ENCODE measurements at regions not wholly inside any gene's neighbourhood (a gene's known extent, or its start where the extent isn't known, plus 50 kb on each side); places are given as distances from the start of the nearest gene placed in this dataset.

- no peaks in the 10 kb centered on the region for H3K9me3 ChIP-seq (ENCODE audit: low read length)
- H3F3A ChIP-seq (ENCODE audit: insufficient read depth, low read length) = no peaks in the 10 kb centered on the region
- H3K9me2 ChIP-seq (ENCODE audit: low read depth, low read length) = no peaks in the 10 kb centered on the region
- no peak overlapping the region for H2AFZ ChIP-seq (ENCODE audit: low read length)
- peaks cover 31% of the 10 kb centered on the region for H3K4me1 ChIP-seq (ENCODE audit: insufficient read depth, low read length, severe bottlenecking)
- H3K4me2 ChIP-seq (ENCODE audit: low read length) = no peak overlapping the region
- H3K27ac ChIP-seq (ENCODE audit: low read depth, low read length, poor library complexity, severe bottlenecking) = no peak overlapping the region
- H4K20me1 ChIP-seq (ENCODE audit: insufficient read depth, low read length) = no peaks in the 10 kb centered on the region
- no peak overlapping the region for H3K9ac ChIP-seq (ENCODE audit: low read length)
- no peak for TF ChIP-seq CTCF (IDR thresholded peaks at IDR 0.05; ENCODE audit: low read length)
- TF ChIP-seq EZH2 (IDR thresholded peaks at IDR 0.05; ENCODE audit: borderline replicate concordance, low read length) = no peak
- H3K4me3 ChIP-seq (ENCODE audit: low read depth, low read length, poor library complexity, severe bottlenecking) = no peak overlapping the region
- H3K27me3 ChIP-seq (ENCODE audit: insufficient read depth, low read length) = no peaks in the 10 kb centered on the region
- H3K79me2 ChIP-seq (ENCODE audit: insufficient read depth, low read length) = no peaks in the 10 kb centered on the region
- H3K36me3 ChIP-seq (ENCODE audit: insufficient read depth, low read length) = no peaks in the 10 kb centered on the region
Observed at GRCh38 chr15:88398011-88398410, 69.2 kb downstream of the MRPL46 start.

- Histone ChIP-seq H3K9ac (ENCODE audit: low read length) (no peak overlapping the region), H3K36me3 (ENCODE audit: insufficient read depth, low read length) (no peaks in the 10 kb centered on the region), H3F3A (ENCODE audit: insufficient read depth, low read length) (no peaks in the 10 kb centered on the region), H3K9me2 (ENCODE audit: low read depth, low read length) (no peaks in the 10 kb centered on the region), H3K27ac (ENCODE audit: low read depth, low read length, poor library complexity, severe bottlenecking) (no peak overlapping the region), H3K27me3 (ENCODE audit: insufficient read depth, low read length) (no peaks in the 10 kb centered on the region), H4K20me1 (ENCODE audit: insufficient read depth, low read length) (no peaks in the 10 kb centered on the region), H3K4me2 (ENCODE audit: low read length) (no peak overlapping the region), H3K9me3 (ENCODE audit: low read length) (no peaks in the 10 kb centered on the region), H3K79me2 (ENCODE audit: insufficient read depth, low read length) (no peaks in the 10 kb centered on the region), H2AFZ (ENCODE audit: low read length) (no peak overlapping the region), H3K4me3 (ENCODE audit: low read depth, low read length, poor library complexity, severe bottlenecking) (no peak overlapping the region), H3K4me1 (ENCODE audit: insufficient read depth, low read length, severe bottlenecking) (peaks cover 26% of the 10 kb centered on the region)
- TF ChIP-seq EZH2 (IDR thresholded peaks at IDR 0.05; ENCODE audit: borderline replicate concordance, low read length) = no peak
- TF ChIP-seq CTCF (IDR thresholded peaks at IDR 0.05; ENCODE audit: low read length) = no peak
Observed at GRCh38 chr15:88397506-88397905, 69.7 kb downstream of the MRPL46 start.

GRCh38 chr15:88395872-88396781, 71.1 kb downstream of the MRPL46 start:
- H3K27ac ChIP-seq (ENCODE audit: low read depth, low read length, poor library complexity, severe bottlenecking) = no peak overlapping the region
- no peaks in the 10 kb centered on the region for H3K36me3 ChIP-seq (ENCODE audit: insufficient read depth, low read length)
- peaks cover 12% of the 10 kb centered on the region for H3K4me1 ChIP-seq (ENCODE audit: insufficient read depth, low read length, severe bottlenecking)
- no peak overlapping the region for H2AFZ ChIP-seq (ENCODE audit: low read length)
- H3K27me3 ChIP-seq (ENCODE audit: insufficient read depth, low read length) = no peaks in the 10 kb centered on the region
- H3K4me2 ChIP-seq (ENCODE audit: low read length) = no peak overlapping the region
- TF ChIP-seq EZH2 (IDR thresholded peaks at IDR 0.05; ENCODE audit: borderline replicate concordance, low read length) (no peak), CTCF (IDR thresholded peaks at IDR 0.05; ENCODE audit: low read length) (no peak)
- no peaks in the 10 kb centered on the region for H3K9me2 ChIP-seq (ENCODE audit: low read depth, low read length)
- no peaks in the 10 kb centered on the region for H3K9me3 ChIP-seq (ENCODE audit: low read length)
- no peaks in the 10 kb centered on the region for H4K20me1 ChIP-seq (ENCODE audit: insufficient read depth, low read length)
- H3K4me3 ChIP-seq (ENCODE audit: low read depth, low read length, poor library complexity, severe bottlenecking) = no peak overlapping the region
- H3K9ac ChIP-seq (ENCODE audit: low read length) = no peak overlapping the region
- H3K79me2 ChIP-seq (ENCODE audit: insufficient read depth, low read length) = no peaks in the 10 kb centered on the region
- H3F3A ChIP-seq (ENCODE audit: insufficient read depth, low read length) = no peaks in the 10 kb centered on the region
